Neural cell (in vitro differentiated cells): ENCODE measurements at regions not wholly inside any gene's neighbourhood (a gene's known extent, or its start where the extent isn't known, plus 50 kb on each side); places are given as distances from the start of the nearest gene placed in this dataset.
"Not testable (repeated sequence)": the region's sequence is repeated elsewhere in the genome, so short reads cannot be mapped to it uniquely, and the experiment has no call there.

Source experiments
- H2AFZ ChIP-seq: fragments of 200-600, 300-800 bp; sonication (generic), shearing (Covaris generic); 2 replicates; pipeline ENCODE4 v1.6.0; 2014; ENCODE audit warnings: low read depth, mild to moderate bottlenecking, antibody characterized with exemption, low read length, moderate library complexity
- H3F3A ChIP-seq: fragments of 200-600 bp; shearing (Covaris generic); 2 replicates; pipeline ENCODE4 v1.6.1; 2016; ENCODE audit warnings: mild to moderate bottlenecking, moderate library complexity, mixed read lengths, antibody characterized with exemption, low read length; ENCODE audit not compliant: insufficient read depth, poor library complexity, severe bottlenecking
- H3K27ac ChIP-seq: fragments of 200-600, 300-800 bp; sonication (generic), shearing (Covaris generic); 2 replicates; pipeline ENCODE4 v1.5.1; 2014; ENCODE audit warnings: mild to moderate bottlenecking, low read length, moderate library complexity
- H3K27me3 ChIP-seq: fragments of 300-800, 200-600 bp; sonication (generic), shearing (Covaris generic); 2 replicates; pipeline ENCODE4 v1.6.0; 2014; ENCODE audit warnings: mild to moderate bottlenecking, low read depth, low read length, moderate library complexity; ENCODE audit not compliant: insufficient read depth
- H3K36me3 ChIP-seq: fragments of 300-800, 200-600 bp; sonication (generic), shearing (Covaris generic); 2 replicates; pipeline ENCODE4 v1.5.1; 2014; ENCODE audit warnings: mild to moderate bottlenecking, antibody characterized with exemption, low read length, moderate library complexity; ENCODE audit not compliant: insufficient read depth
- H3K4me2 ChIP-seq: fragments of 300-800, 200-600 bp; sonication (generic), shearing (Covaris generic); 2 replicates; pipeline ENCODE4 v1.6.0; 2014; ENCODE audit warnings: mild to moderate bottlenecking, low read length
- H3K4me3 ChIP-seq: fragments of 300-800, 200-600 bp; sonication (generic), shearing (Covaris generic); 2 replicates; pipeline ENCODE4 v1.5.1; 2014; ENCODE audit warnings: mild to moderate bottlenecking, low read length, moderate library complexity
- H3K79me2 ChIP-seq: fragments of 200-600 bp; shearing (Covaris generic); replicated peaks from 2 replicates; pipeline ENCODE4 v1.6.0; 2014; ENCODE audit warnings: mild to moderate bottlenecking, low read length, moderate library complexity; ENCODE audit not compliant: insufficient read depth
- H3K9ac ChIP-seq: fragments of 300-800, 200-600 bp; sonication (generic), shearing (Covaris generic); 2 replicates; pipeline ENCODE4 v1.6.1; 2016; ENCODE audit warnings: mild to moderate bottlenecking, low read length, mixed read lengths
- H3K9me2 ChIP-seq: fragments of 200-600 bp; shearing (Covaris generic); 2 replicates; pipeline ENCODE4 v1.6.1; 2016; ENCODE audit warnings: mild to moderate bottlenecking, low read length, mixed read lengths; ENCODE audit not compliant: insufficient read depth
- H3K9me3 ChIP-seq: fragments of 200-600, 300-800 bp; sonication (generic), shearing (Covaris generic); 2 replicates; pipeline ENCODE4 v1.6.1; 2016; ENCODE audit warnings: mild to moderate bottlenecking, mixed run types, low read length, moderate library complexity, mixed read lengths
- H4K20me1 ChIP-seq: fragments of 200-600 bp; shearing (Covaris generic); 2 replicates; pipeline ENCODE4 v1.6.1; 2016; ENCODE audit warnings: mild to moderate bottlenecking, mixed run types; ENCODE audit not compliant: insufficient read depth
- EP300 ChIP-seq: fragments of 450-650 bp; conservative IDR thresholded peaks from 2 replicates; pipeline ENCODE4 v1.6.1; 2014; ENCODE audit warnings: antibody characterized with exemption, mild to moderate bottlenecking, moderate library complexity; ENCODE audit not compliant: poor library complexity, severe bottlenecking
- EZH2 ChIP-seq: fragments of 200-600, 300-800 bp; shearing (Covaris generic), sonication (generic); IDR thresholded peaks from 2 replicates; pipeline ENCODE4 v1.6.1; 2014; ENCODE audit warnings: antibody characterized with exemption, low read length, borderline replicate concordance, mild to moderate bottlenecking; ENCODE audit not compliant: insufficient read depth, poor library complexity, severe bottlenecking
- MXI1 ChIP-seq: fragments of 450-650 bp; conservative IDR thresholded peaks from 2 replicates; pipeline ENCODE4 v1.6.1; 2014; ENCODE audit warnings: antibody characterized with exemption, mild to moderate bottlenecking; ENCODE audit not compliant: poor library complexity, severe bottlenecking
- POLR2AphosphoS5 ChIP-seq: IDR thresholded peaks from 2 replicates; pipeline ENCODE4 v1.6.1; 2012
- RAD21 ChIP-seq: fragments of 450-650 bp; conservative IDR thresholded peaks from 2 replicates; pipeline ENCODE4 v1.6.1; 2014; ENCODE audit warnings: antibody characterized with exemption, mild to moderate bottlenecking, moderate library complexity
- SMC3 ChIP-seq: fragments of 450-650 bp; conservative IDR thresholded peaks from 2 replicates; pipeline ENCODE4 v1.6.1; 2014; ENCODE audit warnings: antibody characterized with exemption, mild to moderate bottlenecking, moderate library complexity; ENCODE audit not compliant: poor library complexity
- TAF1 ChIP-seq: IDR thresholded peaks from 2 replicates; pipeline ENCODE4 v1.6.1; 2012; ENCODE audit warnings: low read depth
- TF ChIP-seq, protein P1 (sequence below): fragments of 450-650 bp; IDR thresholded peaks from 2 replicates; pipeline ENCODE4 v1.5.1; 2014; ENCODE audit warnings: antibody characterized with exemption, mild to moderate bottlenecking, moderate library complexity; ENCODE audit not compliant: poor library complexity, severe bottlenecking
- TF ChIP-seq, protein P2 (sequence below): IDR thresholded peaks from 2 replicates; pipeline ENCODE4 v1.6.1; 2012; ENCODE audit warnings: borderline replicate concordance

DNA sequence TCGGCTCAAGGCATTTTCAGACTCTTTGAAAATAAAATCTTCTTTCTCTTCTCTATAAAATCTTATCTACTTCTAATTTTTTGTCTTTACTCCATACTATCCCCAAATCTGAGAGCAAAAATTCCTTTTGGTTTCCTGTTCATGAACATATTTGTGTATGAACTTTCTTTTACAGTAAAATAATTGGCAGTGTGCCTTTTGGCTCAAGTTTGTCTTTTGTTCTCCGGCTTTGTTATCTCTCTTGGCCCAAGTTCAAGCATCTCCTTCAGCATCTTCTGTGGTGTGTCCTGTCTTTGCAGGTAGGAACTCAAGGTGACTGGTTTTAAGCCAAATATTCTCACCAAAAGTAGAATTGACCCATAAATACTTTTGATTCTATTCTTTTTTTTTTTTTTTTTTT, 276.6 kb upstream of the FAT1 start:
- Histone ChIP-seq H3K27me3 (no peaks in the 10 kb centered on the region), H3K9me2 (no peaks in the 10 kb centered on the region), H3K4me3 (no peak overlapping the region), H3K9me3 (no peaks in the 10 kb centered on the region), H3K27ac (no peak overlapping the region), H2AFZ (no peak overlapping the region), H3K9ac (no peak overlapping the region), H4K20me1 (no peaks in the 10 kb centered on the region), H3K36me3 (no peaks in the 10 kb centered on the region), H3F3A (no peaks in the 10 kb centered on the region), H3K79me2 (no peaks in the 10 kb centered on the region), H3K4me2 (no peak overlapping the region)
- TF ChIP-seq SMC3 (no peak), EP300 (no peak), EZH2 (no peak), RAD21 (no peak), MXI1 (no peak), TAF1 (no peak), POLR2AphosphoS5 (no peak)
- TF ChIP-seq, protein P1, sequence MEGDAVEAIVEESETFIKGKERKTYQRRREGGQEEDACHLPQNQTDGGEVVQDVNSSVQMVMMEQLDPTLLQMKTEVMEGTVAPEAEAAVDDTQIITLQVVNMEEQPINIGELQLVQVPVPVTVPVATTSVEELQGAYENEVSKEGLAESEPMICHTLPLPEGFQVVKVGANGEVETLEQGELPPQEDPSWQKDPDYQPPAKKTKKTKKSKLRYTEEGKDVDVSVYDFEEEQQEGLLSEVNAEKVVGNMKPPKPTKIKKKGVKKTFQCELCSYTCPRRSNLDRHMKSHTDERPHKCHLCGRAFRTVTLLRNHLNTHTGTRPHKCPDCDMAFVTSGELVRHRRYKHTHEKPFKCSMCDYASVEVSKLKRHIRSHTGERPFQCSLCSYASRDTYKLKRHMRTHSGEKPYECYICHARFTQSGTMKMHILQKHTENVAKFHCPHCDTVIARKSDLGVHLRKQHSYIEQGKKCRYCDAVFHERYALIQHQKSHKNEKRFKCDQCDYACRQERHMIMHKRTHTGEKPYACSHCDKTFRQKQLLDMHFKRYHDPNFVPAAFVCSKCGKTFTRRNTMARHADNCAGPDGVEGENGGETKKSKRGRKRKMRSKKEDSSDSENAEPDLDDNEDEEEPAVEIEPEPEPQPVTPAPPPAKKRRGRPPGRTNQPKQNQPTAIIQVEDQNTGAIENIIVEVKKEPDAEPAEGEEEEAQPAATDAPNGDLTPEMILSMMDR: no peak
- TF ChIP-seq, protein P2, sequence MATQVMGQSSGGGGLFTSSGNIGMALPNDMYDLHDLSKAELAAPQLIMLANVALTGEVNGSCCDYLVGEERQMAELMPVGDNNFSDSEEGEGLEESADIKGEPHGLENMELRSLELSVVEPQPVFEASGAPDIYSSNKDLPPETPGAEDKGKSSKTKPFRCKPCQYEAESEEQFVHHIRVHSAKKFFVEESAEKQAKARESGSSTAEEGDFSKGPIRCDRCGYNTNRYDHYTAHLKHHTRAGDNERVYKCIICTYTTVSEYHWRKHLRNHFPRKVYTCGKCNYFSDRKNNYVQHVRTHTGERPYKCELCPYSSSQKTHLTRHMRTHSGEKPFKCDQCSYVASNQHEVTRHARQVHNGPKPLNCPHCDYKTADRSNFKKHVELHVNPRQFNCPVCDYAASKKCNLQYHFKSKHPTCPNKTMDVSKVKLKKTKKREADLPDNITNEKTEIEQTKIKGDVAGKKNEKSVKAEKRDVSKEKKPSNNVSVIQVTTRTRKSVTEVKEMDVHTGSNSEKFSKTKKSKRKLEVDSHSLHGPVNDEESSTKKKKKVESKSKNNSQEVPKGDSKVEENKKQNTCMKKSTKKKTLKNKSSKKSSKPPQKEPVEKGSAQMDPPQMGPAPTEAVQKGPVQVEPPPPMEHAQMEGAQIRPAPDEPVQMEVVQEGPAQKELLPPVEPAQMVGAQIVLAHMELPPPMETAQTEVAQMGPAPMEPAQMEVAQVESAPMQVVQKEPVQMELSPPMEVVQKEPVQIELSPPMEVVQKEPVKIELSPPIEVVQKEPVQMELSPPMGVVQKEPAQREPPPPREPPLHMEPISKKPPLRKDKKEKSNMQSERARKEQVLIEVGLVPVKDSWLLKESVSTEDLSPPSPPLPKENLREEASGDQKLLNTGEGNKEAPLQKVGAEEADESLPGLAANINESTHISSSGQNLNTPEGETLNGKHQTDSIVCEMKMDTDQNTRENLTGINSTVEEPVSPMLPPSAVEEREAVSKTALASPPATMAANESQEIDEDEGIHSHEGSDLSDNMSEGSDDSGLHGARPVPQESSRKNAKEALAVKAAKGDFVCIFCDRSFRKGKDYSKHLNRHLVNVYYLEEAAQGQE: no peak

DNA sequence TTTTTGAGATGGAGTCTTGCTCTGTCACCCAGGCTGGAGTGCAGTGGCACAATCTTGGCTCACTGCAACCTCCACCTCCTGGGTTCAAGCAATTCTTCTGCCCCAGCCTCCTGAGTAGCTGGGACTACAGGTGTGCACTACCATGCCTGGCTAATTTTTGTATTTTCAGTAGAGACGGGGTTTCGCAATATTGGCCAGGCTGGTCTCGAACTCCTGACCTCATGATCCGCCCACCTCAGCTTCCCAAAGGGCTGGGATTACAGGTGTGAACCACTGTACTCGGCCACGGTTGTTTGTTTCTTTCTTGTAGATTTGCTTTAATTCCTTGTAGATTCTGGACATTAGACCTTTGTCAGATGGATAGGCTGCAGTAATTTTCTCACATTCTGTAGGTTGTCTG, 278.5 kb upstream of the FAT1 start:
- H3K79me2 ChIP-seq: not testable (repeated sequence)

DNA sequence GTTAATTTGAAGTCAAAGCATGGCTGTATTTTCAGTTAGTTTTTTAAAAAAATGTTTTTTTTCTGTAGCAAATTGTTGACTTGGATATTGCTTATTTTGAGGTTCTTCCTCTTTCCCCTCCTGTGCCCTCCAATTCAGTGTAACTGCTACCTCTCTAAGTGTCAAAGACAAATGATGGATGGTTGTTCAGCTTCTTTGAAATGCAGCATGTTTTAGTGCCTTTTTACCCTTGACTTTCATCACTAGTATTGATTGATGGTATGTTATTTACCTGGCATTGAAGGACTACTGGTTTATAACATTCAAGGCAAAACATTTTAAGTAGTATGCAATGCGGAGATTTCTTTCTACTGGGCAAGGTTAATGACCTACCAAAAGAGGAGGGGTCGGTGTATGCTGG, 281.0 kb upstream of the FAT1 start:
- Histone ChIP-seq H3K79me2 (no peaks in the 10 kb centered on the region), H3K27me3 (no peaks in the 10 kb centered on the region), H3K9me3 (no peaks in the 10 kb centered on the region), H3K4me3 (no peak overlapping the region), H3K9me2 (no peaks in the 10 kb centered on the region), H2AFZ (no peak overlapping the region), H3K9ac (no peak overlapping the region), H3F3A (no peaks in the 10 kb centered on the region), H3K36me3 (no peaks in the 10 kb centered on the region), H3K4me2 (no peak overlapping the region), H4K20me1 (no peaks in the 10 kb centered on the region), H3K27ac (no peak overlapping the region)
- TF ChIP-seq EP300: peak; percentile 55
- peak; percentile 19 for TF ChIP-seq POLR2AphosphoS5
- no peak for TF ChIP-seq RAD21

More for the DNA sequence above, 278.5 kb upstream of the FAT1 start:
- H3K9me3 ChIP-seq, H3K36me3 ChIP-seq, H3F3A ChIP-seq, H3K27ac ChIP-seq, H3K9ac ChIP-seq, H4K20me1 ChIP-seq, H2AFZ ChIP-seq, H3K27me3 ChIP-seq, H3K9me2 ChIP-seq, H3K4me2 ChIP-seq, H3K4me3 ChIP-seq: not testable (repeated sequence)
